ENCODE measurements at regions not wholly inside any gene's neighbourhood (a gene's known extent, or its start where the extent isn't known, plus 50 kb on each side); places are given as distances from the start of the nearest gene placed in this dataset.

DNA sequence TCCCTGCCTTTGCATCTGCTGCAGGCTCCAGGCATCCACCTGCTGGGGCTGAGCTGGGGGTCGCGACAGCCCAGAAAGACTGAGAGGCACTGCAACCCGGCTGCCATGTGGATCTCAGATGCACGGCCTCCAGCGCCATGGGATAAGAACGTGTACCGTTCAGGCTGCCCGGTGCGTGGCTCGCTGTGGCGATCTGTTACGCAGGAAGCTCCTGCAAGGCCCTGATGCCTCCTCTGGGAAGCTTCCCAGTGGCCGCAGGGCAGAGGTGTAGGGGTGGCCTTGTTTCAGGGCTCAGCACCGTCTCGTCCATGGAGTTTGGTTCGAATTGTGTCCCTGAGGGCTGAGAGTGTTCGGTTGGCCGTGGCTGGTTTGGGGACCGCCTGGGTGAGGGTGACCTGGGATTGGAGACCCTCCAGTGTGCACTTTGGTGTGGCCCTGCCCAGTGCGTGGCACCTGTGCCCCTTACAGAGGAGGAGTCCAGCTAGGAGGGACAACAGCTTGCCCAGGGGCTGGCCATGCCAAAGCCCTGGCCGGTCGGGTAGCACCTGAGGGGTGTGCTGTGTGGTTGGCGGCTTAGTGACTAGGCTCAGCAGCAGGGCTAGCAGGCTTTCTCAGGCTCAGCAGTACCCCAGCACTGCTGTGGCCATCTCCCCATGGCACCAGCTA, 1184.5 kb downstream of the BRD1 start:
- TF ChIP-seq CTCF (IDR thresholded peaks at IDR 0.05) (no peak), POLR2A (IDR thresholded peaks at IDR 0.05) (no peak), EP300 (IDR thresholded peaks at IDR 0.05) (no peak)
